Gastrocnemius medialis (tissue), 4 donors: ENCODE measurements at regions not wholly inside any gene's neighbourhood (a gene's known extent, or its start where the extent isn't known, plus 50 kb on each side); places are given as distances from the start of the nearest gene placed in this dataset.

Source experiments
- ATAC-seq, 2 donors: fragments of 150-250 bp; one replicate each; pipeline ENCODE4 v1.9.1; 2016
- DNase-seq, 2 donors: peaks; one replicate each; pipeline ENCODE4 v3.0.0-alpha.2; 2019
- H3K27ac ChIP-seq, 4 donors: fragments of 200-600 bp; sonication (generic); 1 replicate in 1 of 4; 2 replicates in 3 of 4; pipeline ENCODE4 v1.5.1; 2016 to 2018; ENCODE audit warnings: mild to moderate bottlenecking in 2 of 4, moderate library complexity in 1 of 4
- H3K27me3 ChIP-seq, 3 donors: fragments of 200-600 bp; sonication (generic) in 2 of 3; 1 replicate in 1 of 3; 2 replicates in 2 of 3; pipeline versions ENCODE4 v1.5.1 to v1.6.0; 2016 to 2019; ENCODE audit warnings: mild to moderate bottlenecking in 1 of 3, moderate library complexity in 1 of 3
- H3K36me3 ChIP-seq, 2 donors: fragments of 200-600 bp; sonication (generic) in 1 of 2; one replicate each; pipeline ENCODE4 v1.5.1; 2017 to 2018
- H3K4me1 ChIP-seq, 2 donors: fragments of 200-600 bp; sonication (generic) in 1 of 2; one replicate each; pipeline ENCODE4 v1.5.1; 2016 to 2017; ENCODE audit warnings: mild to moderate bottlenecking in 2 of 2
- H3K4me3 ChIP-seq, 4 donors: fragments of 200-600 bp; sonication (generic) in 3 of 4; 1 replicate in 1 of 4; 2 replicates in 3 of 4; pipeline ENCODE4 v1.5.1; 2016 to 2019; ENCODE audit warnings: mild to moderate bottlenecking in 2 of 4
- H3K9me3 ChIP-seq, 3 donors: fragments of 200-600 bp; sonication (generic) in 2 of 3; 1 replicate in 1 of 3; 2 replicates in 2 of 3; pipeline ENCODE4 v1.5.1; 2016 to 2019
- CTCF ChIP-seq, 5 experiments: fragments of 450-650 bp in 3 of 5; fragments of 200-600 bp in 2 of 5; sonication (generic) in 2 of 5; IDR thresholded peaks in 4 of 5; conservative IDR thresholded peaks in 1 of 5; 1 replicate in 4 of 5; 2 replicates in 1 of 5; pipeline ENCODE4 v1.5.1; 2016 to 2019; ENCODE audit warnings: antibody characterized with exemption in 5 of 5, mild to moderate bottlenecking in 3 of 5, moderate library complexity in 3 of 5
- POLR2A ChIP-seq, 2 donors: fragments of 450-650 bp; IDR thresholded peaks; one replicate each; pipeline ENCODE4 v1.6.1; 2017; ENCODE audit warnings: antibody characterized with exemption in 2 of 2, mild to moderate bottlenecking in 2 of 2, moderate library complexity in 2 of 2
- in situ Hi-C, 4 donors: fragments of 200-750 bp; cut with MboI; loops; one replicate each; pipeline versions ENCODE4 v1.15.0 to v1.8.0; 2017; ENCODE audit warnings: low sequenced_read_pairs in 4 of 4
- intact Hi-C: fragments of 100-400 bp; cut with DNase I; formaldehyde crosslinking; loops from one replicate; pipeline ENCODE4 v1.15.1; 2023; ENCODE audit warnings: low total_unique reads

- in situ Hi-C loops, result no loop called here
- TF ChIP-seq CTCF (IDR thresholded peaks at IDR 0.05 in 4 of 5, conservative IDR thresholded peaks at IDR 0.05 in 1 of 5), result no peak
- no peak for TF ChIP-seq POLR2A (IDR thresholded peaks at IDR 0.05)
- DNase-seq, result no peak
- Histone ChIP-seq H3K9me3 (no peaks in the 10 kb centered on the region), H3K4me3 (no peak overlapping the region), H3K4me1 (no peaks in the 10 kb centered on the region), H3K36me3 (no peaks in the 10 kb centered on the region), H3K27me3 (no peaks in the 10 kb centered on the region), H3K27ac (no peak overlapping the region)
- no peak for ATAC-seq
- intact Hi-C loops, result no loop called here
Observed at GRCh38 chr6:82441047-82441855, 77.6 kb downstream of the TPBG start.

GRCh38 chr6:82442061-82442719, 78.6 kb downstream of the TPBG start:
- no peak for TF ChIP-seq CTCF (IDR thresholded peaks at IDR 0.05 in 4 of 5, conservative IDR thresholded peaks at IDR 0.05 in 1 of 5)
- no peak for TF ChIP-seq POLR2A (IDR thresholded peaks at IDR 0.05)
- ATAC-seq (no peak), DNase-seq (no peak)
- H3K9me3 ChIP-seq, result no peaks in the 10 kb centered on the region
- no peak overlapping the region for H3K4me3 ChIP-seq
- no peaks in the 10 kb centered on the region for H3K4me1 ChIP-seq
- intact Hi-C loops, result no loop called here
- H3K27ac ChIP-seq, result no peak overlapping the region
- in situ Hi-C loops, result no loop called here
- no peaks in the 10 kb centered on the region for H3K36me3 ChIP-seq
- no peaks in the 10 kb centered on the region for H3K27me3 ChIP-seq

- no peak for ATAC-seq
- Histone ChIP-seq H3K4me3 (no peak overlapping the region), H3K27me3 (no peaks in the 10 kb centered on the region), H3K36me3 (no peaks in the 10 kb centered on the region), H3K9me3 (no peaks in the 10 kb centered on the region), H3K27ac (no peak overlapping the region), H3K4me1 (no peaks in the 10 kb centered on the region)
- intact Hi-C loops (no loop called here), in situ Hi-C loops (no loop called here)
- TF ChIP-seq POLR2A (IDR thresholded peaks at IDR 0.05) (no peak), CTCF (IDR thresholded peaks at IDR 0.05 in 4 of 5, conservative IDR thresholded peaks at IDR 0.05 in 1 of 5) (no peak)
- no peak for DNase-seq
Observed at GRCh38 chr6:82458147-82458546, 94.5 kb downstream of the TPBG start.

GRCh38 chr6:82458705-82459104, 95.1 kb downstream of the TPBG start:
- no peak for TF ChIP-seq POLR2A (IDR thresholded peaks at IDR 0.05)
- no peak for TF ChIP-seq CTCF (IDR thresholded peaks at IDR 0.05 in 4 of 5, conservative IDR thresholded peaks at IDR 0.05 in 1 of 5)
- H3K27me3 ChIP-seq, result no peaks in the 10 kb centered on the region
- no peaks in the 10 kb centered on the region for H3K36me3 ChIP-seq
- no peak for ATAC-seq
- intact Hi-C loops (no loop called here), in situ Hi-C loops (no loop called here)
- no peaks in the 10 kb centered on the region for H3K4me1 ChIP-seq
- H3K9me3 ChIP-seq, result no peaks in the 10 kb centered on the region
- no peak overlapping the region for H3K4me3 ChIP-seq
- no peak for DNase-seq
- no peak overlapping the region for H3K27ac ChIP-seq
